Neural progenitor cell (in vitro differentiated cells): ENCODE measurements at regions not wholly inside any gene's neighbourhood (a gene's known extent, or its start where the extent isn't known, plus 50 kb on each side); places are given as distances from the start of the nearest gene placed in this dataset.

ENCODE experiments used
- EZH2 ChIP-seq: fragments of 200-600 bp; sonication (generic); IDR thresholded peaks from 2 replicates; pipeline ENCODE4 v1.6.1; 2017; ENCODE audit warnings: antibody characterized with exemption, mild to moderate bottlenecking, moderate library complexity
- EZH2phosphoT487 ChIP-seq: fragments of 200-600 bp; sonication (generic); IDR thresholded peaks from 2 replicates; pipeline ENCODE4 v1.6.1; 2017; ENCODE audit warnings: antibody characterized with exemption
- TF ChIP-seq, protein P1 (sequence below): fragments of 200-600 bp; sonication (generic); IDR thresholded peaks from 2 replicates; pipeline ENCODE4 v1.5.1; 2017; ENCODE audit warnings: antibody characterized with exemption, mild to moderate bottlenecking

DNA sequence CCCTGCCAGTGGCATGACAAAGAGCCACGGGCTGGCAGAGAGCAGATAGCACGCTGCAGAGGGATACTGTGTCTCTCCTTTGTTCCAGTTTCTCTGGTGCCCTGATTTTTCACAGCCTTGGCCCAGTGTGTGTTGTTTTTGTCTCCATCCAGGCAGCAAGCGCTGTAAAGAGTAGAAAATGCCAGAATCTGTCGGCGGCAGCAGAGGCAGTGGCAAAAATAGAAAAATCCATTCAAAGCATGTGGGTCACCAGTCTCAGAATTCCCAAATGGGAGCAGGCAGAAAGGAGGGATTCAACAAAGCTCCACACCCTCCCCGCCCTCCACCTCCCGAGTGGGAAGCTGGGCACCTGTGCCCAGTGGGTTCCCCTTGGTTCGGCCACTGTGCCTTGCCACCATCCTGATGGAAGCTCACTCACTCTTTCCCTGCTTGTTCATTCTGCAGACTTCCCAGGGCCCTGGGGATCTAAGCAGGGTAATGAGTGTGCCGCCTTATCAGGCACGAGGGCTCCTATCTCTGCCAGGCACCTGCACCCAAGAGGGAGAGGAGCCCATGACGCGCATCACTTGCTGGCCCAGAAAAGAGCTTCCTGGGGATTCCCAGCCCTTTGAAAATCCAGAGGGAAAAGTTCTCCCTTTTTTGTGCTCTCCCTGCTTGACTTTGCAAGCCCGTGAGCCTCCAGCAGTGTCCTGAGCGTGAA lies 416.9 kb downstream of the IRS2 start:
- TF ChIP-seq, protein P1, sequence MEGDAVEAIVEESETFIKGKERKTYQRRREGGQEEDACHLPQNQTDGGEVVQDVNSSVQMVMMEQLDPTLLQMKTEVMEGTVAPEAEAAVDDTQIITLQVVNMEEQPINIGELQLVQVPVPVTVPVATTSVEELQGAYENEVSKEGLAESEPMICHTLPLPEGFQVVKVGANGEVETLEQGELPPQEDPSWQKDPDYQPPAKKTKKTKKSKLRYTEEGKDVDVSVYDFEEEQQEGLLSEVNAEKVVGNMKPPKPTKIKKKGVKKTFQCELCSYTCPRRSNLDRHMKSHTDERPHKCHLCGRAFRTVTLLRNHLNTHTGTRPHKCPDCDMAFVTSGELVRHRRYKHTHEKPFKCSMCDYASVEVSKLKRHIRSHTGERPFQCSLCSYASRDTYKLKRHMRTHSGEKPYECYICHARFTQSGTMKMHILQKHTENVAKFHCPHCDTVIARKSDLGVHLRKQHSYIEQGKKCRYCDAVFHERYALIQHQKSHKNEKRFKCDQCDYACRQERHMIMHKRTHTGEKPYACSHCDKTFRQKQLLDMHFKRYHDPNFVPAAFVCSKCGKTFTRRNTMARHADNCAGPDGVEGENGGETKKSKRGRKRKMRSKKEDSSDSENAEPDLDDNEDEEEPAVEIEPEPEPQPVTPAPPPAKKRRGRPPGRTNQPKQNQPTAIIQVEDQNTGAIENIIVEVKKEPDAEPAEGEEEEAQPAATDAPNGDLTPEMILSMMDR: no peak
- no peak for TF ChIP-seq EZH2phosphoT487
- TF ChIP-seq EZH2: no peak
